ENCODE measurements at regions not wholly inside any gene's neighbourhood (a gene's known extent, or its start where the extent isn't known, plus 50 kb on each side); places are given as distances from the start of the nearest gene placed in this dataset.

DNA sequence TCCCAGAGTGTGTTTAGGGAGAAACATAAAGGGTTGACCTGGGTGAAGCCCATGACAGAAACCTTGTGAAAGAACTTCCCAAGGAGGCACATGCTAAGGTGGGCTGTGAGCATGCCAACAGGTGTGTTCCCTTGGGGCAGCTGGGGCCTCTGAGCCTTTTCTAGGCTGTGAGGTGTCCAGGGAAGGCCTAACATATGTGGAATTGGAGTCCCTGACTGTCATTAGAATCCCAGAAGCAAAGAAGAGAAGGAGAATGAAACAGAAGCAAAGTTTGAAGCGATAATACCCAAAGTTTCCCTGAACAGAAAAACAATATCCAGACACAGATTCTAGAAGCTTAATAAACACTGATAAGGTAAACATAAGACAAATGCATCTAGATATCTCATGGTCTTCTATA, 143.3 kb downstream of the CD83 start:
- Histone ChIP-seq H3K9me3 (ENCODE audit: insufficient read depth, low read depth) (peaks cover 19% of the 10 kb centered on the region; the same call in 1 of the 2 replicates), H3K36me3 (ENCODE audit: low read depth) (no peaks in the 10 kb centered on the region), H3K4me3 (no peak overlapping the region), H3K27me3 (ENCODE audit: insufficient read depth, low read depth) (no peaks in the 10 kb centered on the region), H3K9me2 (ENCODE audit: insufficient read depth) (no peaks in the 10 kb centered on the region), H3K79me2 (ENCODE audit: low read depth) (no peaks in the 10 kb centered on the region), H3K4me2 (no peak overlapping the region), H4K20me1 (ENCODE audit: insufficient read depth) (no peaks in the 10 kb centered on the region), H2AFZ (no peak overlapping the region), H3K27ac (no peak overlapping the region), H3F3A (ENCODE audit: insufficient read depth, low read depth) (no peaks in the 10 kb centered on the region), H3K4me1 (replicated peaks; ENCODE audit: insufficient read depth) (no peaks in the 10 kb centered on the region)
- TF ChIP-seq CTCF (conservative IDR thresholded peaks at IDR 0.05) = no peak
- no peak for TF ChIP-seq EZH2 (IDR thresholded peaks at IDR 0.05; ENCODE audit: low read depth)
- ChIA-PET CTCF (no interaction called here), POLR2A (ENCODE audit: unreplicated experiment) (interaction anchor here (0.7 kb wide), 1 partner anchor 50 kb away, joined by 4 read pairs; no protein-coding TSS in a partner anchor)
- BruUV-seq (replicated peaks) = no TSS peak
- intact Hi-C loops (cut with micrococcal nuclease; ENCODE audit: unreplicated experiment) = no loop called here
- DNase-seq = no peak

GRCh38 chr6:14263881-14264424, 146.4 kb downstream of the CD83 start:
- no peaks in the 10 kb centered on the region for H3F3A ChIP-seq (ENCODE audit: insufficient read depth, low read depth)
- no peak overlapping the region for H3K4me2 ChIP-seq
- no peak overlapping the region for H2AFZ ChIP-seq
- no TSS peak for BruUV-seq (replicated peaks)
- H3K27ac ChIP-seq = no peak overlapping the region
- H3K9me2 ChIP-seq (ENCODE audit: insufficient read depth) = no peaks in the 10 kb centered on the region
- no peaks in the 10 kb centered on the region for H3K36me3 ChIP-seq (ENCODE audit: low read depth)
- no peaks in the 10 kb centered on the region for H3K79me2 ChIP-seq (ENCODE audit: low read depth)
- no peaks in the 10 kb centered on the region for H4K20me1 ChIP-seq (ENCODE audit: insufficient read depth)
- CTCF ChIA-PET = no interaction called here
- intact Hi-C loops (cut with micrococcal nuclease; ENCODE audit: unreplicated experiment) = no loop called here
- H3K27me3 ChIP-seq (ENCODE audit: insufficient read depth, low read depth) = no peaks in the 10 kb centered on the region
- no peak overlapping the region for H3K4me3 ChIP-seq
- POLR2A ChIA-PET (ENCODE audit: unreplicated experiment) = no interaction called here
- no peak for DNase-seq
- no peaks in the 10 kb centered on the region for H3K4me1 ChIP-seq (replicated peaks; ENCODE audit: insufficient read depth)
- TF ChIP-seq EZH2 (IDR thresholded peaks at IDR 0.05; ENCODE audit: low read depth) (no peak), CTCF (conservative IDR thresholded peaks at IDR 0.05) (no peak)
- H3K9me3 ChIP-seq (ENCODE audit: insufficient read depth, low read depth) = peaks cover 19% of the 10 kb centered on the region; the same call in 1 of the 2 replicates

DNA sequence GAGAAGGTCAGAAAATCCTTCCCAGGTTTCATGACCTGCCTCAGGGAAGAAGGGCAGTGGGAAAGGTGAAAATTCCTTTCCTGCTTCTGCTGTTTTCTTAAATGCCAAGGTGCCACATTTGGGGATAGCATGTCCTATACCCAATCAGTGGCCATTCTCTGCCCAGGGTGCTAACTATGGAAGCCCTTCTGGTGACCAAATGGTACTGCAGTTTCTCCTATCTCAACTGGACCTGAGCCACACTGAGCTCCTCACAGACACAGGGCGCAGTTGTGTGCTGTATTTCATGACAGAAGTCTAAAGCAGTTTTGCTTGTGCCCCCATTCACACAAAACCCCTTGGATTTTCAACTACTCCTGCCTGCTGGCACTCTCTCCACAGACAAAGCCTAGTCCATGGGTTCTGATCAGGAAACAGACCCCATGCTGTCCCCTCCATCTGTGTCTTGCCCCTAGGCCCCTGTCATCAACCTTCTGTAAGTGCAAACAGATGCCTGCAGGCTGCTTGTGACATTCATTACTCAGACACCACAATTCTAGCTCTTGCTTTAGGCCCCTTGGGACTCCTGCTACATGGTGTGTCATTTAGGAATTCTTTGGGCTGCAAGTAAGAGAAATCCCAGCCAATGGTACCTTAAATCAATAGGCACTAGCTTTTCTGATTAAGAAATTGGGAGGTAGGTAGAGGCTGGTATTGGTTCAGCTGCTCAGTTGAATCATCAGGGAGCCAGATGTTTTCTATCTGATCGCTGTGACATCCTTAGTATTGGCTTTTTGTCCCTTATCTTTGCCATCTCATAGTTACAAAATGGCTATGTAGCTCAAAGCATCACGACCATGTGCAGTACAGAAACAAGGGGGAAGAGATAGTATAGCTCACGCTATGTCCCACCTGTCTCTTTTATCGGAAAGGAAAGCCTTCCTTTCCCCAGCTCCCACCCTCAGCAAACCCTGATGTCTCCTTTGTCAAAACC, 147.8 kb downstream of the CD83 start:
- CTCF ChIA-PET = no interaction called here
- no peak overlapping the region for H3K4me2 ChIP-seq
- H3K27ac ChIP-seq = no peak overlapping the region
- no peaks in the 10 kb centered on the region for H3K79me2 ChIP-seq (ENCODE audit: low read depth)
- intact Hi-C loops (cut with micrococcal nuclease; ENCODE audit: unreplicated experiment) = no loop called here
- BruUV-seq (replicated peaks) = no TSS peak
- H3K36me3 ChIP-seq (ENCODE audit: low read depth) = no peaks in the 10 kb centered on the region
- POLR2A ChIA-PET (ENCODE audit: unreplicated experiment) = no interaction called here
- H3K4me3 ChIP-seq = no peak overlapping the region
- H3F3A ChIP-seq (ENCODE audit: insufficient read depth, low read depth) = peaks cover 7% of the 10 kb centered on the region
- no peak for DNase-seq
- H3K4me1 ChIP-seq (replicated peaks; ENCODE audit: insufficient read depth) = peaks cover 8% of the 10 kb centered on the region
- no peaks in the 10 kb centered on the region for H3K9me2 ChIP-seq (ENCODE audit: insufficient read depth)
- H2AFZ ChIP-seq = no peak overlapping the region
- no peaks in the 10 kb centered on the region for H4K20me1 ChIP-seq (ENCODE audit: insufficient read depth)
- TF ChIP-seq CTCF (conservative IDR thresholded peaks at IDR 0.05) (no peak), EZH2 (IDR thresholded peaks at IDR 0.05; ENCODE audit: low read depth) (no peak)
- peaks cover 19% of the 10 kb centered on the region; the same call in 1 of the 2 replicates for H3K9me3 ChIP-seq (ENCODE audit: insufficient read depth, low read depth)
- H3K27me3 ChIP-seq (ENCODE audit: insufficient read depth, low read depth) = no peaks in the 10 kb centered on the region
